Psoas muscle (tissue), 7 donors: ENCODE measurements at regions not wholly inside any gene's neighbourhood (a gene's known extent, or its start where the extent isn't known, plus 50 kb on each side); places are given as distances from the start of the nearest gene placed in this dataset.

Experiments
- ATAC-seq, 4 donors: fragments of 200-7000 bp; cut with Tn5 transposase; one replicate each; pipeline ENCODE4 v1.9.1; 2020; ENCODE audit warnings: moderate library complexity in 3 of 4, mild to moderate bottlenecking in 2 of 4
- DNase-seq, 2 donors: peaks; one replicate each; pipeline ENCODE4 v3.0.0-alpha.2; 2020
- H3K27ac ChIP-seq: fragments of 200-600 bp; one replicate; pipeline ENCODE4 v1.8.0; 2022
- H3K27me3 ChIP-seq, 3 donors: fragments of 200-600 bp in 1 of 3; one replicate each; pipeline versions ENCODE4 v1.6.1 to v1.8.0; 2013 to 2022; ENCODE audit warnings: low read length in 2 of 3, mild to moderate bottlenecking in 2 of 3, moderate library complexity in 1 of 3; ENCODE audit not compliant: insufficient read depth in 3 of 3
- H3K36me3 ChIP-seq, 2 donors: fragments of 200-600 bp in 1 of 2; one replicate each; pipeline versions ENCODE4 v1.6.1 to v1.8.0; 2013 to 2022; ENCODE audit warnings: low read depth in 1 of 2, mild to moderate bottlenecking in 1 of 2, moderate library complexity in 1 of 2; ENCODE audit not compliant: insufficient read depth in 1 of 2
- H3K4me1 ChIP-seq: fragments of 200-600 bp; one replicate; pipeline ENCODE4 v1.8.0; 2022
- H3K4me3 ChIP-seq: fragments of 200-600 bp; one replicate; pipeline ENCODE4 v1.8.0; 2022; ENCODE audit warnings: mild to moderate bottlenecking
- H3K9me3 ChIP-seq: fragments of 200-600 bp; one replicate; pipeline ENCODE4 v1.8.0; 2022
- CTCF ChIP-seq: fragments of 200-600 bp; IDR thresholded peaks from one replicate; pipeline ENCODE4 v1.8.0; 2022; ENCODE audit warnings: antibody characterized with exemption
- whole genome bisulfite sequencing, 3 donors: extraction: QIAGEN DNeasy Blood & Tissue Kit; methylation state at CpG; one replicate each; pipeline versions ENCODE4 v1.1.6 to v1.1.7; 2013; 5-methylcytosine and 5-hydroxymethylcytosine counted together
- intact Hi-C, 2 donors: fragments of 100-400 bp; cut with DNase I; formaldehyde crosslinking; loops; one replicate each; pipeline versions ENCODE4 v1.11.0 to v1.14.2; 2022
- donor health status: healthy with polysubstance abuse.
- donor health status: DM: no; HTN: no; CAD: no; lungs with moderate emphysema.
- donor health status: Bipolar disorder and iron deficiency.
- donor health status: healthy.
- donor health status: DM: yes; HTN: yes; CAD: no.
- donor health status: DM: no; HTN: no; CAD: no.
- donor health status: DM: yes; HTN: yes; CAD: no.

- DNase-seq (no peak), ATAC-seq (no peak)
- Histone ChIP-seq H3K4me3 (no peak overlapping the region), H3K4me1 (no peaks in the 10 kb centered on the region), H3K36me3 (no peaks in the 10 kb centered on the region), H3K9me3 (no peaks in the 10 kb centered on the region), H3K27ac (no peak overlapping the region), H3K27me3 (no peaks in the 10 kb centered on the region)
- no peak for TF ChIP-seq CTCF
- 59 to 71% (median 66%) methylated on average over 3 of the region's 3 CpGs for WGBS, 3 donors
- intact Hi-C loops = no loop called here
These were observed 59.0 kb downstream of the FASLG start for GRCh38 chr1:172717722-172718465.

GRCh38 chr1:172719066-172719627, 60.2 kb downstream of the FASLG start:
- no peak for TF ChIP-seq CTCF
- Histone ChIP-seq H3K9me3 (no peaks in the 10 kb centered on the region), H3K27me3 (no peaks in the 10 kb centered on the region), H3K36me3 (no peaks in the 10 kb centered on the region), H3K27ac (no peak overlapping the region), H3K4me1 (no peaks in the 10 kb centered on the region), H3K4me3 (no peak overlapping the region)
- no peak for ATAC-seq
- intact Hi-C loops = no loop called here
- WGBS, 3 donors = 33 to 39% (median 39%) methylated on average over 6 of the region's 6 CpGs
- no peak for DNase-seq

- Histone ChIP-seq H3K27me3 (no peaks in the 10 kb centered on the region), H3K4me1 (no peaks in the 10 kb centered on the region), H3K9me3 (no peaks in the 10 kb centered on the region), H3K27ac (no peak overlapping the region), H3K4me3 (no peak overlapping the region), H3K36me3 (no peaks in the 10 kb centered on the region)
- ATAC-seq (peak in 1 of 4 donors; percentile 67), DNase-seq (no peak)
- 13 to 18% (median 17%) methylated on average over 3 of the region's 3 CpGs for WGBS, 3 donors
- intact Hi-C loops = no loop called here
- TF ChIP-seq CTCF = peak; percentile 60
These were observed 60.8 kb downstream of the FASLG start for GRCh38 chr1:172719694-172720138.

- no peak for TF ChIP-seq CTCF
- 77 to 84% (median 83%) methylated on average over 1 of the region's 1 CpG for WGBS, 3 donors
- Histone ChIP-seq H3K4me3 (no peak overlapping the region), H3K27ac (no peak overlapping the region), H3K27me3 (no peaks in the 10 kb centered on the region), H3K36me3 (no peaks in the 10 kb centered on the region), H3K9me3 (no peaks in the 10 kb centered on the region), H3K4me1 (no peaks in the 10 kb centered on the region)
- intact Hi-C loops = no loop called here
- ATAC-seq = no peak
- DNase-seq = no peak
These were observed 61.4 kb downstream of the FASLG start for GRCh38 chr1:172720339-172720738.

- Histone ChIP-seq H3K36me3 (no peaks in the 10 kb centered on the region), H3K4me1 (no peaks in the 10 kb centered on the region), H3K27ac (no peak overlapping the region), H3K9me3 (no peaks in the 10 kb centered on the region), H3K27me3 (no peaks in the 10 kb centered on the region), H3K4me3 (no peak overlapping the region)
- TF ChIP-seq CTCF = no peak
- ATAC-seq = no peak
- DNase-seq = no peak
- intact Hi-C loops = no loop called here
- WGBS, 3 donors = 38 to 60% (median 56%) methylated on average over 1 of the region's 1 CpG
These were observed 64.3 kb downstream of the FASLG start for GRCh38 chr1:172723251-172723650.
